Left lung (tissue), 4 donors: ENCODE measurements at regions not wholly inside any gene's neighbourhood (a gene's known extent, or its start where the extent isn't known, plus 50 kb on each side); places are given as distances from the start of the nearest gene placed in this dataset.
A peak's percentile ranks its signal among the peaks of the same experiment; 100 is the strongest.
"Not testable (repeated sequence)": the region's sequence is repeated elsewhere in the genome, so short reads cannot be mapped to it uniquely, and the experiment has no call there.

Source experiments
- ATAC-seq: fragments of 200-7000 bp; cut with Tn5 transposase; one replicate; pipeline ENCODE4 v1.9.1; 2020; ENCODE audit warnings: moderate library complexity
- DNase-seq, 4 donors: peaks; one replicate each; pipeline ENCODE4 v3.0.0-alpha.2; 2013 to 2020
- H3K27ac ChIP-seq, 2 donors: fragments of 200-600 bp; sonication (generic) in 1 of 2; one replicate each; pipeline versions ENCODE4 v1.5.0 to v1.8.0; 2020 to 2021
- H3K27me3 ChIP-seq, 2 donors: fragments of 200-600 bp; sonication (generic) in 1 of 2; one replicate each; pipeline versions ENCODE4 v1.5.0 to v1.8.0; 2020 to 2021
- H3K36me3 ChIP-seq, 2 donors: fragments of 200-600 bp; sonication (generic) in 1 of 2; one replicate each; pipeline versions ENCODE4 v1.5.0 to v1.8.0; 2020 to 2021
- H3K4me1 ChIP-seq, 2 donors: fragments of 200-600 bp; one replicate each; pipeline ENCODE4 v1.8.0; 2021
- H3K4me3 ChIP-seq, 2 donors: fragments of 200-600 bp; sonication (generic) in 1 of 2; one replicate each; pipeline versions ENCODE4 v1.5.0 to v1.8.0; 2020 to 2021; ENCODE audit warnings: mild to moderate bottlenecking in 1 of 2
- H3K9me3 ChIP-seq, 2 donors: fragments of 200-600 bp; sonication (generic) in 1 of 2; one replicate each; pipeline versions ENCODE4 v1.5.0 to v1.8.0; 2020 to 2021
- CTCF ChIP-seq, 2 donors: fragments of 200-600 bp; sonication (generic) in 1 of 2; IDR thresholded peaks; one replicate each; pipeline versions ENCODE4 v1.5.0 to v1.8.0; 2021; ENCODE audit warnings: antibody characterized with exemption in 2 of 2
- intact Hi-C, 2 donors: fragments of 100-400 bp; cut with DNase I; formaldehyde crosslinking; loops; one replicate each; pipeline versions ENCODE4 v1.11.2 to v1.14.2; 2022
- donor health status: DM: no; HTN: yes; CAD: no.
- donor health status: DM: no; HTN: no; CAD: no.

GRCh38 chr6:47423079-47423478, 54.5 kb upstream of the CD2AP start:
- no peak for DNase-seq
- no peak overlapping the region for H3K27ac ChIP-seq
- intact Hi-C loops: no loop called here

GRCh38 chr6:47424436-47424836, 53.2 kb upstream of the CD2AP start:
- DNase-seq (peak in 2 of 4 donors; percentile 68 to 82), ATAC-seq (no peak)
- Histone ChIP-seq H3K4me1 (peaks cover 0 to 5% of the 10 kb centered on the region in 2 donors), H3K27ac (no peak overlapping the region), H3K9me3 (peaks cover 0 to 14% of the 10 kb centered on the region in 2 donors), H3K27me3 (no peaks in the 10 kb centered on the region), H3K36me3 (no peaks in the 10 kb centered on the region), H3K4me3 (no peak overlapping the region)
- intact Hi-C loops: no loop called here
- no peak for TF ChIP-seq CTCF (IDR thresholded peaks at IDR 0.05)

More at GRCh38 chr6:47423079-47423478, 54.5 kb upstream of the CD2AP start:
- no peak for ATAC-seq
- H3K36me3 ChIP-seq: no peaks in the 10 kb centered on the region
- H3K9me3 ChIP-seq: peaks cover 0 to 1% of the 10 kb centered on the region in 2 donors
- no peak for TF ChIP-seq CTCF (IDR thresholded peaks at IDR 0.05)
- peaks cover 0 to 5% of the 10 kb centered on the region in 2 donors for H3K4me1 ChIP-seq
- H3K27me3 ChIP-seq: no peaks in the 10 kb centered on the region
- H3K4me3 ChIP-seq: no peak overlapping the region

- H3K4me3 ChIP-seq, H3K4me1 ChIP-seq, H3K36me3 ChIP-seq, H3K27me3 ChIP-seq, intact Hi-C loops, DNase-seq, ATAC-seq, H3K27ac ChIP-seq: not testable (repeated sequence)
- H3K9me3 ChIP-seq: peaks cover 0 to 24% of the 10 kb centered on the region in 2 donors
These were observed 51.9 kb upstream of the CD2AP start for GRCh38 chr6:47425724-47426123.

GRCh38 chr6:47426524-47427302, 50.9 kb upstream of the CD2AP start:
- DNase-seq (no peak), ATAC-seq (no peak)
- no peak for TF ChIP-seq CTCF (IDR thresholded peaks at IDR 0.05)
- H3K9me3 ChIP-seq: peaks cover 0 to 27% of the 10 kb centered on the region in 2 donors
- no peaks in the 10 kb centered on the region for H3K4me1 ChIP-seq
- H3K27me3 ChIP-seq: no peaks in the 10 kb centered on the region
- H3K36me3 ChIP-seq: no peaks in the 10 kb centered on the region
- H3K27ac ChIP-seq: no peak overlapping the region
- no peak overlapping the region for H3K4me3 ChIP-seq
- intact Hi-C loops: no loop called here

- H3K36me3 ChIP-seq: no peaks in the 10 kb centered on the region
- DNase-seq (no peak), ATAC-seq (no peak)
- H3K27ac ChIP-seq: no peak overlapping the region
- H3K27me3 ChIP-seq: no peaks in the 10 kb centered on the region
- H3K4me3 ChIP-seq: no peak overlapping the region
- no peaks in the 10 kb centered on the region for H3K4me1 ChIP-seq
- intact Hi-C loops: no loop called here
- TF ChIP-seq CTCF (IDR thresholded peaks at IDR 0.05): no peak
- H3K9me3 ChIP-seq: peaks cover 0 to 27% of the 10 kb centered on the region in 2 donors
These were observed 49.9 kb upstream of the CD2AP start for GRCh38 chr6:47427680-47428079.
